Lower leg skin (tissue), 3 donors: ENCODE measurements at regions not wholly inside any gene's neighbourhood (a gene's known extent, or its start where the extent isn't known, plus 50 kb on each side); places are given as distances from the start of the nearest gene placed in this dataset.

ENCODE experiments used
- POLR2A ChIP-seq, 2 donors: fragments of 450-650 bp; IDR thresholded peaks; one replicate each; pipeline ENCODE4 v1.6.1; 2016 to 2017; ENCODE audit warnings: antibody characterized with exemption in 2 of 2, mild to moderate bottlenecking in 1 of 2, moderate library complexity in 1 of 2
- TF ChIP-seq, protein P1 (sequence below), 3 donors: fragments of 450-650 bp; IDR thresholded peaks; one replicate each; pipeline ENCODE4 v1.5.1; 2016; ENCODE audit warnings: antibody characterized with exemption in 3 of 3, mild to moderate bottlenecking in 3 of 3, moderate library complexity in 2 of 3

DNA sequence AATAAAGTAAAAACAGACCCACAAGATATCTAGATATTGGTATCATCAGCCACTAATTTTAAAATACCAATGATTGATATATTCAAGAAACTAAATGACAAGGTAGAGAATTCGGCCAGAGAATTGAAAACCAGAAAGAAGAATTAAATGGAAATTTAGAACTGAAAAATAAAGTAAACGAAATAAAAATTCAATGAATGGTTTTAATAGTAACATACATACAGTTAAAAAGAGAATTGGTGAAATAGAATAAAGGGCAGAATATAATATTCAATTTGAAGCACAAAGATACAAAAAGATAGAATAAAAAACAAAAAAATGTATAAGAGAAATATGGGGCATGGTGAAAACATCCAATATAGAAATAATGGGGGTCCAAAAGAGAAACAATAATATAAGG is 64.0 kb upstream of the GUCA2B start:
- TF ChIP-seq, protein P1, sequence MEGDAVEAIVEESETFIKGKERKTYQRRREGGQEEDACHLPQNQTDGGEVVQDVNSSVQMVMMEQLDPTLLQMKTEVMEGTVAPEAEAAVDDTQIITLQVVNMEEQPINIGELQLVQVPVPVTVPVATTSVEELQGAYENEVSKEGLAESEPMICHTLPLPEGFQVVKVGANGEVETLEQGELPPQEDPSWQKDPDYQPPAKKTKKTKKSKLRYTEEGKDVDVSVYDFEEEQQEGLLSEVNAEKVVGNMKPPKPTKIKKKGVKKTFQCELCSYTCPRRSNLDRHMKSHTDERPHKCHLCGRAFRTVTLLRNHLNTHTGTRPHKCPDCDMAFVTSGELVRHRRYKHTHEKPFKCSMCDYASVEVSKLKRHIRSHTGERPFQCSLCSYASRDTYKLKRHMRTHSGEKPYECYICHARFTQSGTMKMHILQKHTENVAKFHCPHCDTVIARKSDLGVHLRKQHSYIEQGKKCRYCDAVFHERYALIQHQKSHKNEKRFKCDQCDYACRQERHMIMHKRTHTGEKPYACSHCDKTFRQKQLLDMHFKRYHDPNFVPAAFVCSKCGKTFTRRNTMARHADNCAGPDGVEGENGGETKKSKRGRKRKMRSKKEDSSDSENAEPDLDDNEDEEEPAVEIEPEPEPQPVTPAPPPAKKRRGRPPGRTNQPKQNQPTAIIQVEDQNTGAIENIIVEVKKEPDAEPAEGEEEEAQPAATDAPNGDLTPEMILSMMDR (IDR thresholded peaks at IDR 0.05) = no peak
- no peak for TF ChIP-seq POLR2A (IDR thresholded peaks at IDR 0.05)
